ENCODE measurements at regions not wholly inside any gene's neighbourhood (a gene's known extent, or its start where the extent isn't known, plus 50 kb on each side); places are given as distances from the start of the nearest gene placed in this dataset.

- TF ChIP-seq CTCF (conservative IDR thresholded peaks at IDR 0.05; ENCODE audit: low read depth, low read length) (no peak), EZH2 (IDR thresholded peaks at IDR 0.05; ENCODE audit: low read length, unreplicated experiment) (no peak)
Measured at GRCh38 chrX:148270499-148270898, 229.9 kb upstream of the AFF2 start.

All from PC-3 (cell line).